ENCODE measurements at regions not wholly inside any gene's neighbourhood (a gene's known extent, or its start where the extent isn't known, plus 50 kb on each side); places are given as distances from the start of the nearest gene placed in this dataset.

DNA sequence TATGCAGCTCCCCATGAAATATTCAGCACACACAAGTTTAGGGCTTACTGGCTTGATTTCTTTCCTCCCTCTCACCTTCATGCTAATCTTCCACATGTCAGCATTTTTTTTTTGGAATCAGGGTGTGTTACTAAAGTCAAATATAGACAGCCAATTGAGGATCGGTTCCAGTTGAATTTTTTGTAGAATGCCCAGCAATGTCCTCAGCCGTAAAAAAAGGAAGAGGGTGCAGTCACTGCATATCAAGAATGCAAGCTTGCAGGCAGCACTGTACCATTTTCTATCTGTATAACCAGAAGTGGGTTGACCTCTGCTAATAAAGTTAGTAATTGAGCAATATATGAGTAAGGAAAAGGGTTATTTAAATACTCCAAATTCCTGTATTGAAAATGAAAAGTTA lies 51.4 kb upstream of the CHMP2B start:
- Histone ChIP-seq H2AFZ (ENCODE audit: low read length) (no peak overlapping the region), H3K4me1 (ENCODE audit: insufficient read depth, low read length) (no peaks in the 10 kb centered on the region), H3K9ac (ENCODE audit: insufficient read depth, low read depth, low read length) (no peak overlapping the region), H3K36me3 (replicated peaks in 1 of 2; ENCODE audit: control insufficient read depth in 1 of 2, insufficient read depth in 2 of 2, low read length in 2 of 2) (no peaks in the 10 kb centered on the region), H3K4me2 (ENCODE audit: low read depth, low read length) (no peak overlapping the region), H3K4me3 (replicated peaks in 1 of 3; ENCODE audit: insufficient read depth in 1 of 3, low read depth in 2 of 3, low read length in 3 of 3) (no peak overlapping the region), H3K9me3 (ENCODE audit: low read length) (no peaks in the 10 kb centered on the region), H3K27ac (ENCODE audit: extremely low read length, insufficient read depth, low read length) (no peak overlapping the region), H3K79me2 (ENCODE audit: insufficient read depth, low read length) (no peaks in the 10 kb centered on the region), H4K20me1 (ENCODE audit: insufficient read depth, low read length) (no peaks in the 10 kb centered on the region), H3K27me3 (ENCODE audit: control insufficient read depth in 1 of 2, insufficient read depth in 2 of 2, low read length in 2 of 2) (no peaks in the 10 kb centered on the region)
- POLR2A ChIA-PET, result no interaction called here
- FAIRE-seq (no peak), DNase-seq (ENCODE audit: low spot score) (no peak), ATAC-seq (no peak)
- intact Hi-C loops (cut with micrococcal nuclease; ENCODE audit: unreplicated experiment) (no loop called here), in situ Hi-C loops (cut with HindIII; ENCODE audit: extremely low pct_ligation_motif_present, low pct_unique_long_range_greater_than_20kb) (no loop called here)
- no TSS peak for BruUV-seq (replicated peaks)
- CTCF ChIA-PET (ENCODE audit: low intra/inter-chr PET ratio, low total read pairs), result no interaction called here
- WGBS (ENCODE audit: low lambda C conversion rate), result 19% methylated on average over 2 of the region's 2 CpGs
- TF ChIP-seq RARG (CRISPR knock-in tag; IDR thresholded peaks at IDR 0.05; ENCODE audit: low read depth), result no peak
- no peak for TF ChIP-seq MIXL1 (CRISPR knock-in tag; IDR thresholded peaks at IDR 0.05)
- TF ChIP-seq, protein P1, sequence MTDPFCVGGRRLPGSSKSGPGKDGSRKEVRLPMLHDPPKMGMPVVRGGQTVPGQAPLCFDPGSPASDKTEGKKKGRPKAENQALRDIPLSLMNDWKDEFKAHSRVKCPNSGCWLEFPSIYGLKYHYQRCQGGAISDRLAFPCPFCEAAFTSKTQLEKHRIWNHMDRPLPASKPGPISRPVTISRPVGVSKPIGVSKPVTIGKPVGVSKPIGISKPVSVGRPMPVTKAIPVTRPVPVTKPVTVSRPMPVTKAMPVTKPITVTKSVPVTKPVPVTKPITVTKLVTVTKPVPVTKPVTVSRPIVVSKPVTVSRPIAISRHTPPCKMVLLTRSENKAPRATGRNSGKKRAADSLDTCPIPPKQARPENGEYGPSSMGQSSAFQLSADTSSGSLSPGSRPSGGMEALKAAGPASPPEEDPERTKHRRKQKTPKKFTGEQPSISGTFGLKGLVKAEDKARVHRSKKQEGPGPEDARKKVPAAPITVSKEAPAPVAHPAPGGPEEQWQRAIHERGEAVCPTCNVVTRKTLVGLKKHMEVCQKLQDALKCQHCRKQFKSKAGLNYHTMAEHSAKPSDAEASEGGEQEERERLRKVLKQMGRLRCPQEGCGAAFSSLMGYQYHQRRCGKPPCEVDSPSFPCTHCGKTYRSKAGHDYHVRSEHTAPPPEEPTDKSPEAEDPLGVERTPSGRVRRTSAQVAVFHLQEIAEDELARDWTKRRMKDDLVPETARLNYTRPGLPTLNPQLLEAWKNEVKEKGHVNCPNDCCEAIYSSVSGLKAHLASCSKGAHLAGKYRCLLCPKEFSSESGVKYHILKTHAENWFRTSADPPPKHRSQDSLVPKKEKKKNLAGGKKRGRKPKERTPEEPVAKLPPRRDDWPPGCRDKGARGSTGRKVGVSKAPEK (CRISPR knock-in tag; IDR thresholded peaks at IDR 0.05; ENCODE audit: borderline replicate concordance), result no peak
- no peak for TF ChIP-seq ZNF709 (CRISPR knock-in tag; IDR thresholded peaks at IDR 0.05)
- TF ChIP-seq ZNF235 (CRISPR knock-in tag; IDR thresholded peaks at IDR 0.05; ENCODE audit: borderline replicate concordance), result no peak
- TF ChIP-seq MAFK (conservative IDR thresholded peaks at IDR 0.05 in 1 of 2, IDR thresholded peaks at IDR 0.05 in 1 of 2; ENCODE audit: low read length in 2 of 2), result peak; percentile 22 to 59; a peak in 3 of 4 replicates
- TF ChIP-seq, protein P2, sequence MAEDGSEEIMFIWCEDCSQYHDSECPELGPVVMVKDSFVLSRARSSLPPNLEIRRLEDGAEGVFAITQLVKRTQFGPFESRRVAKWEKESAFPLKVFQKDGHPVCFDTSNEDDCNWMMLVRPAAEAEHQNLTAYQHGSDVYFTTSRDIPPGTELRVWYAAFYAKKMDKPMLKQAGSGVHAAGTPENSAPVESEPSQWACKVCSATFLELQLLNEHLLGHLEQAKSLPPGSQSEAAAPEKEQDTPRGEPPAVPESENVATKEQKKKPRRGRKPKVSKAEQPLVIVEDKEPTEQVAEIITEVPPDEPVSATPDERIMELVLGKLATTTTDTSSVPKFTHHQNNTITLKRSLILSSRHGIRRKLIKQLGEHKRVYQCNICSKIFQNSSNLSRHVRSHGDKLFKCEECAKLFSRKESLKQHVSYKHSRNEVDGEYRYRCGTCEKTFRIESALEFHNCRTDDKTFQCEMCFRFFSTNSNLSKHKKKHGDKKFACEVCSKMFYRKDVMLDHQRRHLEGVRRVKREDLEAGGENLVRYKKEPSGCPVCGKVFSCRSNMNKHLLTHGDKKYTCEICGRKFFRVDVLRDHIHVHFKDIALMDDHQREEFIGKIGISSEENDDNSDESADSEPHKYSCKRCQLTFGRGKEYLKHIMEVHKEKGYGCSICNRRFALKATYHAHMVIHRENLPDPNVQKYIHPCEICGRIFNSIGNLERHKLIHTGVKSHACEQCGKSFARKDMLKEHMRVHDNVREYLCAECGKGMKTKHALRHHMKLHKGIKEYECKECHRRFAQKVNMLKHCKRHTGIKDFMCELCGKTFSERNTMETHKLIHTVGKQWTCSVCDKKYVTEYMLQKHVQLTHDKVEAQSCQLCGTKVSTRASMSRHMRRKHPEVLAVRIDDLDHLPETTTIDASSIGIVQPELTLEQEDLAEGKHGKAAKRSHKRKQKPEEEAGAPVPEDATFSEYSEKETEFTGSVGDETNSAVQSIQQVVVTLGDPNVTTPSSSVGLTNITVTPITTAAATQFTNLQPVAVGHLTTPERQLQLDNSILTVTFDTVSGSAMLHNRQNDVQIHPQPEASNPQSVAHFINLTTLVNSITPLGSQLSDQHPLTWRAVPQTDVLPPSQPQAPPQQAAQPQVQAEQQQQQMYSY (CRISPR knock-in tag; IDR thresholded peaks at IDR 0.05), result no peak
